Activated CD8-positive, alpha-beta memory T cell treated with anti-CD3 and anti-CD28 coated beads, Interleukin-2, amount 10 ng/mL, durations not matched to agents 7 days and 5 days (primary cell): ENCODE measurements at regions not wholly inside any gene's neighbourhood (a gene's known extent, or its start where the extent isn't known, plus 50 kb on each side); places are given as distances from the start of the nearest gene placed in this dataset.

Experiments used
- ATAC-seq: fragments of 150-1000 bp; cut with Tn5 transposase; one replicate; pipeline ENCODE4 v1.10.0; 2021; ENCODE audit warnings: moderate library complexity
- CTCF ChIA-PET: fragments of 350-600 bp; sonication (Branson Sonifier 250); formaldehyde crosslinking; loops from one replicate; lab custom pipeline; 2021; ENCODE audit warnings: antibody characterized with exemption; lab: Charles Lee
- DNase-seq: peaks from one replicate; pipeline ENCODE4 v3.0.0-alpha.2; 2020
- H3K27ac Mint-ChIP-seq: one replicate; pipeline ENCODE4 v1.8.0; 2021; ENCODE audit warnings: mild to moderate bottlenecking, mixed read lengths
- H3K27me3 Mint-ChIP-seq: one replicate; pipeline ENCODE4 v1.8.0; 2021; ENCODE audit warnings: mixed read lengths
- H3K36me3 Mint-ChIP-seq: one replicate; pipeline ENCODE4 v1.8.0; 2021; ENCODE audit warnings: mild to moderate bottlenecking, mixed read lengths
- H3K4me1 Mint-ChIP-seq: one replicate; pipeline ENCODE4 v1.8.0; 2021; ENCODE audit warnings: mixed read lengths
- H3K4me3 Mint-ChIP-seq: one replicate; pipeline ENCODE4 v1.8.0; 2021; ENCODE audit warnings: mild to moderate bottlenecking, moderate library complexity, mixed read lengths
- H3K9me3 Mint-ChIP-seq: one replicate; pipeline ENCODE4 v1.8.0; 2022; ENCODE audit warnings: low read depth, mixed read lengths

DNA sequence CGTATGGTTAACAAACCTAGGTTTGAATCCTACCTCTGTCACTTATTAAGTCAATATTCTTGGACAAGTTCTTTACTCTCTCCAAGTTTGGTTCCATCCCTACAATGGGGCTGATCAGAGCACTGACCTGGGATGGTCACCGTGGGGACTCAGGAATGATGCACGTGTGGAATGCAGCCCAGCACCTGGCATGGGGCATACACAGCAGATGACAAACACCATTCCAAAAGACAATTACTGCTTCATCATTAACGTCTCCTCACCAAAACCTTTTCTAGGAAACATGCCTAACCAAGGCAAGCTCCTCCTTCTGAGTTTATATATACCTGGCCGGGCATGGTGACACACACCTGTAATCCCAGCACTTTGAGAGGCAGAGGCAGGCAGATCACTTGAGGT, 532.9 kb upstream of the ID2 start:
- ATAC-seq: no peak
- no peaks in the 10 kb centered on the region for H3K27me3 Mint-ChIP-seq
- peaks cover 41% of the 10 kb centered on the region for H3K4me1 Mint-ChIP-seq
- H3K27ac Mint-ChIP-seq: no peak overlapping the region
- peaks cover 7% of the 10 kb centered on the region for H3K36me3 Mint-ChIP-seq
- DNase-seq: no peak
- no peak overlapping the region for H3K4me3 Mint-ChIP-seq
- CTCF ChIA-PET: interaction anchor here (1.0 kb wide), 1 partner anchor 15 kb away, joined by 3 read pairs; no protein-coding TSS in a partner anchor
- H3K9me3 Mint-ChIP-seq: peaks cover 5% of the 10 kb centered on the region

- no peak for ATAC-seq
- Mint-ChIP-seq H3K27ac (no peak overlapping the region), H3K36me3 (peaks cover 13% of the 10 kb centered on the region), H3K27me3 (no peaks in the 10 kb centered on the region), H3K9me3 (peaks cover 10% of the 10 kb centered on the region), H3K4me1 (peaks cover 44% of the 10 kb centered on the region), H3K4me3 (no peak overlapping the region)
- no peak for DNase-seq
- CTCF ChIA-PET: no interaction called here
These were observed 531.8 kb upstream of the ID2 start for GRCh38 chr2:8149985-8150539.

GRCh38 chr2:8151888-8152287, 530.0 kb upstream of the ID2 start:
- Mint-ChIP-seq H3K27ac (no peak overlapping the region), H3K9me3 (peaks cover 16% of the 10 kb centered on the region), H3K4me1 (peaks cover 44% of the 10 kb centered on the region), H3K4me3 (no peak overlapping the region), H3K36me3 (peaks cover 22% of the 10 kb centered on the region), H3K27me3 (no peaks in the 10 kb centered on the region)
- no peak for ATAC-seq
- CTCF ChIA-PET: no interaction called here
- DNase-seq: no peak

- ATAC-seq (no peak), DNase-seq (no peak)
- no peaks in the 10 kb centered on the region for H3K27me3 Mint-ChIP-seq
- peaks cover 24% of the 10 kb centered on the region for H3K36me3 Mint-ChIP-seq
- H3K4me3 Mint-ChIP-seq: no peak overlapping the region
- peak overlapping the region; percentile 55 for H3K27ac Mint-ChIP-seq
- CTCF ChIA-PET: no interaction called here
- peaks cover 18% of the 10 kb centered on the region for H3K9me3 Mint-ChIP-seq
- H3K4me1 Mint-ChIP-seq: peaks cover 44% of the 10 kb centered on the region
These were observed 529.2 kb upstream of the ID2 start for GRCh38 chr2:8152392-8153257.

GRCh38 chr2:8153258-8153718, 528.6 kb upstream of the ID2 start:
- ATAC-seq: no peak
- Mint-ChIP-seq H3K27ac (peak overlapping the region; percentile 41), H3K27me3 (no peaks in the 10 kb centered on the region), H3K4me1 (peaks cover 42% of the 10 kb centered on the region), H3K36me3 (peaks cover 24% of the 10 kb centered on the region), H3K4me3 (no peak overlapping the region), H3K9me3 (peaks cover 21% of the 10 kb centered on the region)
- DNase-seq: no peak
- CTCF ChIA-PET: no interaction called here

GRCh38 chr2:8154270-8154669, 527.6 kb upstream of the ID2 start:
- Mint-ChIP-seq H3K9me3 (peaks cover 21% of the 10 kb centered on the region), H3K27me3 (no peaks in the 10 kb centered on the region), H3K27ac (peak overlapping the region; percentile 37), H3K4me1 (peaks cover 33% of the 10 kb centered on the region), H3K36me3 (peaks cover 24% of the 10 kb centered on the region), H3K4me3 (no peak overlapping the region)
- DNase-seq (no peak), ATAC-seq (no peak)
- CTCF ChIA-PET: no interaction called here

DNA sequence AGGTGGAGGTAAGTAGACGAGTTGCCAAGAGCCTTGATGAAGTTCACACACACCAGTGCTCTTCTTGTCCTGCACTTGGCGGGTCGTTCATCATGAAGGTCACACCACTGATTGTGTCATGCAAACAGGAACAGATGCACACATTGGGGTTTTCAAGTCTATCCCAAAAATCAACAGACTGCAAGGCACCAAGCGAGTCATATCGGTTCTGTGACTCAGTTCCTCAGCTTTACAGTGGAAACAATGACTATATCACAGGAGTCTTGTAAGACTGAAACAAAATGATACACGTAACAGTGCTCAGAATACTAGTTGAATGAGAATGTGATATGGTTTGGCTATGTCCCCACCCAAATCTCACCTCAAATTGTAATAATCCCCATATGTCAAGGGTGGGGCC, 526.9 kb upstream of the ID2 start:
- no peaks in the 10 kb centered on the region for H3K27me3 Mint-ChIP-seq
- H3K9me3 Mint-ChIP-seq: peaks cover 21% of the 10 kb centered on the region
- H3K4me1 Mint-ChIP-seq: peaks cover 33% of the 10 kb centered on the region
- ATAC-seq (peak; percentile 73), DNase-seq (peak; percentile 50)
- H3K36me3 Mint-ChIP-seq: peaks cover 24% of the 10 kb centered on the region
- peak overlapping the region; percentile 37 for H3K27ac Mint-ChIP-seq
- H3K4me3 Mint-ChIP-seq: no peak overlapping the region
- CTCF ChIA-PET: no interaction called here

- ATAC-seq (no peak), DNase-seq (no peak)
- Mint-ChIP-seq H3K4me3 (no peak overlapping the region), H3K9me3 (peaks cover 18% of the 10 kb centered on the region), H3K27ac (no peak overlapping the region), H3K27me3 (no peaks in the 10 kb centered on the region), H3K4me1 (peaks cover 24% of the 10 kb centered on the region), H3K36me3 (peaks cover 21% of the 10 kb centered on the region)
- CTCF ChIA-PET: interaction anchor here (0.9 kb wide), 1 partner anchor 19 kb away, joined by 3 read pairs; no protein-coding TSS in a partner anchor
These were observed 524.0 kb upstream of the ID2 start for GRCh38 chr2:8157621-8158430.

GRCh38 chr2:8158711-8159110, 523.1 kb upstream of the ID2 start:
- Mint-ChIP-seq H3K27ac (no peak overlapping the region), H3K4me3 (no peak overlapping the region), H3K4me1 (peaks cover 15% of the 10 kb centered on the region), H3K27me3 (no peaks in the 10 kb centered on the region), H3K9me3 (peaks cover 18% of the 10 kb centered on the region), H3K36me3 (peaks cover 20% of the 10 kb centered on the region)
- no peak for ATAC-seq
- CTCF ChIA-PET: no interaction called here
- DNase-seq: no peak

DNA sequence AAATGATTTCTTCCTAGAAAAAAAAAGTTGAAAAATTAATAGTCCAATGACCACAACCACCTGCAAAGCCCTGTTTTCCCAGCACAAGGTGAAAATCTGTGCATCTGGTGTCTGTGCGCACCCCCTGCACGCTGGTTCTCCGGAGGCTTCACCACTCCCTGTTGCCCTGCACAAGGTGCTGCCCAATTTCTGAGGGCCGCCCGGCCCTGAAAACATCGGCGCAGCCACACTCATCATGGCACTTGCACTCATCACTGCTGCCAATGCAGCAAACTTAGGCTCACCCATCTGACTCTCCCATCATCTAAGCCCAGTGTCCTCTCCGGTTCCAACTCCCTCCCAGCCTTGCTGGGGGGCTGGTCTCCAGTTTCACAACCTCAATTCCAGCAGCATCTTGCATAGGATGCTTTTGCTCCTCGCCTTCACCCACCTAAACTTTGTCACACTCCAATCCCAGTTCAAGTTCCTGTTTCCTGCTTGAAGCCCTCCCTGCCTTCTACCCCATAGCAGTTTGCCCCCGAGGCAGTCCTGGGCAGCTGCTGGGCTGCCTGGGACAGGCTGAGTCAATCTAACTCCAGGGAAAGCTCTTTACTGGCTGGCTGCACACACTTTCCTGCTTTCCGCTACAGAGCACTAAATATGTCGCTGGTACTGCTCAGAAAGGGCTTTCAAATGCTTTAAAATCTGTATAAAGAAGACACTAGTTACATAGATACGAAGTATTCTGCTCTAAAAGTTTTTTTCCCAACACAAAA, 522.5 kb upstream of the ID2 start:
- H3K4me1 Mint-ChIP-seq: peaks cover 10% of the 10 kb centered on the region
- CTCF ChIA-PET: no interaction called here
- ATAC-seq: no peak
- no peaks in the 10 kb centered on the region for H3K27me3 Mint-ChIP-seq
- no peak overlapping the region for H3K4me3 Mint-ChIP-seq
- peaks cover 16% of the 10 kb centered on the region for H3K36me3 Mint-ChIP-seq
- H3K9me3 Mint-ChIP-seq: peaks cover 15% of the 10 kb centered on the region
- DNase-seq: no peak
- H3K27ac Mint-ChIP-seq: no peak overlapping the region

- peaks cover 11% of the 10 kb centered on the region for H3K9me3 Mint-ChIP-seq
- no peak overlapping the region for H3K4me3 Mint-ChIP-seq
- no peak overlapping the region for H3K27ac Mint-ChIP-seq
- H3K36me3 Mint-ChIP-seq: peaks cover 11% of the 10 kb centered on the region
- peaks cover 3% of the 10 kb centered on the region for H3K4me1 Mint-ChIP-seq
- DNase-seq (no peak), ATAC-seq (no peak)
- CTCF ChIA-PET: no interaction called here
- H3K27me3 Mint-ChIP-seq: no peaks in the 10 kb centered on the region
These were observed 521.8 kb upstream of the ID2 start for GRCh38 chr2:8159966-8160603.

GRCh38 chr2:8160959-8161358, 520.9 kb upstream of the ID2 start:
- H3K27ac Mint-ChIP-seq: no peak overlapping the region
- DNase-seq: no peak
- no peaks in the 10 kb centered on the region for H3K4me1 Mint-ChIP-seq
- no peak for ATAC-seq
- CTCF ChIA-PET: no interaction called here
- peaks cover 8% of the 10 kb centered on the region for H3K9me3 Mint-ChIP-seq
- H3K4me3 Mint-ChIP-seq: no peak overlapping the region
- peaks cover 5% of the 10 kb centered on the region for H3K36me3 Mint-ChIP-seq
- no peaks in the 10 kb centered on the region for H3K27me3 Mint-ChIP-seq
